Activated T-cell treated with anti-CD3 and anti-CD28 coated beads, Interleukin-2, amount 50 U/mL, for 24 hours (primary cell): ENCODE measurements at regions not wholly inside any gene's neighbourhood (a gene's known extent, or its start where the extent isn't known, plus 50 kb on each side); places are given as distances from the start of the nearest gene placed in this dataset.

ENCODE experiments used
- DNase-seq: peaks from one replicate; pipeline ENCODE4 v3.0.0-alpha.2; 2020
- H3K27ac Mint-ChIP-seq: 2 replicates; pipeline ENCODE4 v1.8.0; 2020; ENCODE audit warnings: mild to moderate bottlenecking, mixed read lengths
- H3K27me3 Mint-ChIP-seq: 2 replicates; pipeline ENCODE4 v1.8.0; 2020; ENCODE audit warnings: mixed read lengths
- H3K36me3 Mint-ChIP-seq: 2 replicates; pipeline ENCODE4 v1.8.0; 2020; ENCODE audit warnings: low read depth, mixed read lengths
- H3K4me1 Mint-ChIP-seq: 2 replicates; pipeline ENCODE4 v1.8.0; 2020; ENCODE audit warnings: low read depth, mixed read lengths
- H3K4me3 Mint-ChIP-seq: 2 replicates; pipeline ENCODE4 v1.8.0; 2020; ENCODE audit warnings: mild to moderate bottlenecking, moderate library complexity, mixed read lengths
- H3K9me3 Mint-ChIP-seq: 2 replicates; pipeline ENCODE4 v1.8.0; 2020; ENCODE audit warnings: mixed read lengths

- no peak overlapping the region for H3K27ac Mint-ChIP-seq
- no peaks in the 10 kb centered on the region for H3K36me3 Mint-ChIP-seq
- no peak overlapping the region for H3K4me3 Mint-ChIP-seq
- no peaks in the 10 kb centered on the region for H3K27me3 Mint-ChIP-seq
- H3K4me1 Mint-ChIP-seq = no peaks in the 10 kb centered on the region
- DNase-seq = no peak
- no peaks in the 10 kb centered on the region for H3K9me3 Mint-ChIP-seq
Measured at GRCh38 chr3:135889443-135889842, 76.1 kb upstream of the PPP2R3A start.

- H3K36me3 Mint-ChIP-seq = no peaks in the 10 kb centered on the region
- no peaks in the 10 kb centered on the region for H3K9me3 Mint-ChIP-seq
- no peaks in the 10 kb centered on the region for H3K4me1 Mint-ChIP-seq
- DNase-seq = no peak
- H3K27me3 Mint-ChIP-seq = no peaks in the 10 kb centered on the region
- no peak overlapping the region for H3K27ac Mint-ChIP-seq
- H3K4me3 Mint-ChIP-seq = no peak overlapping the region
Measured at GRCh38 chr3:135891121-135891520, 74.4 kb upstream of the PPP2R3A start.

- no peaks in the 10 kb centered on the region for H3K4me1 Mint-ChIP-seq
- H3K9me3 Mint-ChIP-seq = no peaks in the 10 kb centered on the region
- H3K27me3 Mint-ChIP-seq = no peaks in the 10 kb centered on the region
- no peaks in the 10 kb centered on the region for H3K36me3 Mint-ChIP-seq
- DNase-seq = peak; percentile 43
- no peak overlapping the region for H3K27ac Mint-ChIP-seq
- no peak overlapping the region for H3K4me3 Mint-ChIP-seq
Measured at GRCh38 chr3:135895106-135895733, 70.3 kb upstream of the PPP2R3A start.

GRCh38 chr3:135895734-135896121 lies 69.8 kb upstream of the PPP2R3A start:
- no peak for DNase-seq
- no peaks in the 10 kb centered on the region for H3K36me3 Mint-ChIP-seq
- no peaks in the 10 kb centered on the region for H3K9me3 Mint-ChIP-seq
- no peaks in the 10 kb centered on the region for H3K4me1 Mint-ChIP-seq
- no peak overlapping the region for H3K4me3 Mint-ChIP-seq
- no peak overlapping the region for H3K27ac Mint-ChIP-seq
- no peaks in the 10 kb centered on the region for H3K27me3 Mint-ChIP-seq

- Mint-ChIP-seq H3K4me1 (no peaks in the 10 kb centered on the region), H3K4me3 (no peak overlapping the region), H3K9me3 (no peaks in the 10 kb centered on the region), H3K27ac (no peak overlapping the region), H3K36me3 (no peaks in the 10 kb centered on the region), H3K27me3 (no peaks in the 10 kb centered on the region)
- DNase-seq = no peak
Measured at GRCh38 chr3:135896613-135897012, 68.9 kb upstream of the PPP2R3A start.

- Mint-ChIP-seq H3K36me3 (no peaks in the 10 kb centered on the region), H3K4me1 (no peaks in the 10 kb centered on the region), H3K9me3 (no peaks in the 10 kb centered on the region), H3K27me3 (no peaks in the 10 kb centered on the region), H3K4me3 (no peak overlapping the region), H3K27ac (no peak overlapping the region)
- no peak for DNase-seq
Measured at GRCh38 chr3:135897715-135898114, 67.8 kb upstream of the PPP2R3A start.

GRCh38 chr3:135898774-135899173 lies 66.8 kb upstream of the PPP2R3A start:
- no peaks in the 10 kb centered on the region for H3K36me3 Mint-ChIP-seq
- H3K27ac Mint-ChIP-seq = no peak overlapping the region
- no peak for DNase-seq
- H3K4me3 Mint-ChIP-seq = no peak overlapping the region
- H3K27me3 Mint-ChIP-seq = no peaks in the 10 kb centered on the region
- no peaks in the 10 kb centered on the region for H3K4me1 Mint-ChIP-seq
- no peaks in the 10 kb centered on the region for H3K9me3 Mint-ChIP-seq

- no peak for DNase-seq
- no peak overlapping the region for H3K27ac Mint-ChIP-seq
- H3K4me3 Mint-ChIP-seq = no peak overlapping the region
- H3K27me3 Mint-ChIP-seq = peaks cover 6% of the 10 kb centered on the region
- H3K4me1 Mint-ChIP-seq = no peaks in the 10 kb centered on the region
- H3K9me3 Mint-ChIP-seq = no peaks in the 10 kb centered on the region
- no peaks in the 10 kb centered on the region for H3K36me3 Mint-ChIP-seq
Measured at GRCh38 chr3:135905058-135905724, 60.3 kb upstream of the PPP2R3A start.

GRCh38 chr3:135907422-135908165 lies 57.9 kb upstream of the PPP2R3A start:
- Mint-ChIP-seq H3K36me3 (no peaks in the 10 kb centered on the region), H3K27me3 (peaks cover 6% of the 10 kb centered on the region), H3K4me1 (no peaks in the 10 kb centered on the region), H3K27ac (no peak overlapping the region), H3K9me3 (no peaks in the 10 kb centered on the region), H3K4me3 (no peak overlapping the region)
- no peak for DNase-seq

- Mint-ChIP-seq H3K36me3 (no peaks in the 10 kb centered on the region), H3K4me3 (no peak overlapping the region), H3K27ac (no peak overlapping the region), H3K4me1 (no peaks in the 10 kb centered on the region), H3K9me3 (no peaks in the 10 kb centered on the region), H3K27me3 (peaks cover 6% of the 10 kb centered on the region)
- no peak for DNase-seq
Measured at GRCh38 chr3:135908225-135908624, 57.3 kb upstream of the PPP2R3A start.

- no peaks in the 10 kb centered on the region for H3K36me3 Mint-ChIP-seq
- peaks cover 6% of the 10 kb centered on the region for H3K27me3 Mint-ChIP-seq
- no peak overlapping the region for H3K4me3 Mint-ChIP-seq
- DNase-seq = no peak
- H3K4me1 Mint-ChIP-seq = no peaks in the 10 kb centered on the region
- H3K27ac Mint-ChIP-seq = no peak overlapping the region
- H3K9me3 Mint-ChIP-seq = no peaks in the 10 kb centered on the region
Measured at GRCh38 chr3:135908737-135909136, 56.8 kb upstream of the PPP2R3A start.

GRCh38 chr3:135911110-135911509 lies 54.4 kb upstream of the PPP2R3A start:
- Mint-ChIP-seq H3K9me3 (no peaks in the 10 kb centered on the region), H3K27me3 (peaks cover 2% of the 10 kb centered on the region), H3K27ac (no peak overlapping the region), H3K4me1 (no peaks in the 10 kb centered on the region), H3K4me3 (no peak overlapping the region), H3K36me3 (no peaks in the 10 kb centered on the region)
- no peak for DNase-seq

- Mint-ChIP-seq H3K36me3 (no peaks in the 10 kb centered on the region), H3K9me3 (no peaks in the 10 kb centered on the region), H3K27me3 (peaks cover 7% of the 10 kb centered on the region)
Measured at GRCh38 chr3:135915206-135915605, 50.3 kb upstream of the PPP2R3A start.

More at GRCh38 chr3:135915206-135915605, 50.3 kb upstream of the PPP2R3A start:
- DNase-seq = no peak
- H3K4me3 Mint-ChIP-seq = no peak overlapping the region
- no peak overlapping the region for H3K27ac Mint-ChIP-seq
- no peaks in the 10 kb centered on the region for H3K4me1 Mint-ChIP-seq
